Heart left ventricle (tissue), 13 donors: ENCODE measurements at regions not wholly inside any gene's neighbourhood (a gene's known extent, or its start where the extent isn't known, plus 50 kb on each side); places are given as distances from the start of the nearest gene placed in this dataset.

Experiments used
- CTCF ChIP-seq, 12 donors: fragments of 200-600 bp; sonication (generic) in 4 of 12; IDR thresholded peaks; one replicate each; pipeline versions ENCODE4 v1.5.0 to v1.8.0; 2018 to 2022; ENCODE audit warnings: antibody characterized with exemption in 12 of 12, mild to moderate bottlenecking in 5 of 12
- POLR2A ChIP-seq, 2 donors: fragments of 450-650 bp; IDR thresholded peaks; one replicate each; pipeline ENCODE4 v1.6.1; 2017; ENCODE audit warnings: antibody characterized with exemption in 2 of 2, mild to moderate bottlenecking in 2 of 2, moderate library complexity in 2 of 2
- donor health status: ischemic (EF 13 %, LVEDD 7.1; RV severe dilation, severe dysfunction).
- donor health status: DM: no; HTN: yes; CAD: no.
- donor health status: DM: no; HTN: no; CAD: no.
- donor health status: ischemic (EF 25% LVEDD 6.9; RV normal size, moderate dysfunction).
- donor health status: ischemic (EF 25% LVEDD 5.7; RV mildly dilated, moderate dysfunction).
- donor health status: ischemic (EF 35%, LVEDD 5.7; RV mildly dilated, moderate dysfunction).
- donor health status: nonischemic (EF 11% LVEDD 7.7; RV severe dilation, severe dysfunction).
- donor health status: DM: yes; HTN: yes; CAD: no.
- donor health status: PGD.
- donor health status: ischemic (EF 29% LVEDD 5.4; RV normal size, mild dysfunction).
- donor health status: nonischemic (EF 23%, LVEDD 6.1; RV moderate dilation, normal function).

GRCh38 chr3:24834442-24834841 is 339.8 kb upstream of the THRB start:
- TF ChIP-seq CTCF (IDR thresholded peaks at IDR 0.05) = no peak
- no peak for TF ChIP-seq POLR2A (IDR thresholded peaks at IDR 0.05)
